Upper lobe of right lung (tissue), 1 donor: ENCODE measurements at regions not wholly inside any gene's neighbourhood (a gene's known extent, or its start where the extent isn't known, plus 50 kb on each side); places are given as distances from the start of the nearest gene placed in this dataset.

Source experiments
- ATAC-seq: fragments of 200-7000 bp; cut with Tn5 transposase; one replicate; pipeline ENCODE4 v1.9.1; 2020; ENCODE audit warnings: mild to moderate bottlenecking, moderate library complexity
- DNase-seq: peaks from one replicate; pipeline ENCODE4 v3.0.0-alpha.2; 2020
- H3K27ac ChIP-seq: fragments of 200-600 bp; one replicate; pipeline ENCODE4 v1.8.0; 2022
- H3K27me3 ChIP-seq: fragments of 200-600 bp; one replicate; pipeline ENCODE4 v1.8.0; 2022; ENCODE audit warnings: mild to moderate bottlenecking
- H3K36me3 ChIP-seq: fragments of 200-600 bp; one replicate; pipeline ENCODE4 v1.8.0; 2022
- H3K4me1 ChIP-seq: fragments of 200-600 bp; one replicate; pipeline ENCODE4 v1.8.0; 2022
- H3K4me3 ChIP-seq: fragments of 200-600 bp; one replicate; pipeline ENCODE4 v1.8.0; 2022; ENCODE audit warnings: mild to moderate bottlenecking
- H3K9me3 ChIP-seq: fragments of 200-600 bp; one replicate; pipeline ENCODE4 v1.8.0; 2022
- CTCF ChIP-seq: fragments of 200-600 bp; IDR thresholded peaks from one replicate; pipeline ENCODE4 v1.8.0; 2022; ENCODE audit warnings: antibody characterized with exemption
- intact Hi-C: fragments of 100-400 bp; cut with DNase I; formaldehyde crosslinking; loops from one replicate; pipeline ENCODE4 v1.11.0; 2022
- donor health status: DM: no; HTN: yes; CAD: no; lungs with severe emphysema.

- ATAC-seq (no peak), DNase-seq (no peak)
- Histone ChIP-seq H3K4me3 (no peak overlapping the region), H3K4me1 (no peaks in the 10 kb centered on the region), H3K9me3 (no peaks in the 10 kb centered on the region), H3K27me3 (no peaks in the 10 kb centered on the region), H3K36me3 (no peaks in the 10 kb centered on the region), H3K27ac (no peak overlapping the region)
- intact Hi-C loops = no loop called here
- TF ChIP-seq CTCF = no peak
Measured at GRCh38 chr18:41829647-41830516, 125.2 kb upstream of the PIK3C3 start.

GRCh38 chr18:41828137-41828536 lies 126.9 kb upstream of the PIK3C3 start:
- no peaks in the 10 kb centered on the region for H3K4me1 ChIP-seq
- DNase-seq (no peak), ATAC-seq (no peak)
- no peaks in the 10 kb centered on the region for H3K36me3 ChIP-seq
- TF ChIP-seq CTCF = no peak
- no peak overlapping the region for H3K4me3 ChIP-seq
- intact Hi-C loops = no loop called here
- no peak overlapping the region for H3K27ac ChIP-seq
- no peaks in the 10 kb centered on the region for H3K9me3 ChIP-seq
- no peaks in the 10 kb centered on the region for H3K27me3 ChIP-seq

- H3K4me1 ChIP-seq = no peaks in the 10 kb centered on the region
- ATAC-seq (no peak), DNase-seq (no peak)
- no peak for TF ChIP-seq CTCF
- no peaks in the 10 kb centered on the region for H3K9me3 ChIP-seq
- no peak overlapping the region for H3K4me3 ChIP-seq
- H3K36me3 ChIP-seq = no peaks in the 10 kb centered on the region
- no peak overlapping the region for H3K27ac ChIP-seq
- intact Hi-C loops = no loop called here
- H3K27me3 ChIP-seq = no peaks in the 10 kb centered on the region
Measured at GRCh38 chr18:41820784-41821183, 134.2 kb upstream of the PIK3C3 start.

GRCh38 chr18:41818381-41819355 lies 136.4 kb upstream of the PIK3C3 start:
- Histone ChIP-seq H3K27ac (no peak overlapping the region), H3K9me3 (no peaks in the 10 kb centered on the region), H3K4me3 (no peak overlapping the region), H3K36me3 (no peaks in the 10 kb centered on the region), H3K27me3 (no peaks in the 10 kb centered on the region), H3K4me1 (no peaks in the 10 kb centered on the region)
- intact Hi-C loops = no loop called here
- ATAC-seq = no peak
- TF ChIP-seq CTCF = no peak
- DNase-seq = no peak

- H3K27ac ChIP-seq = no peak overlapping the region
- H3K36me3 ChIP-seq = no peaks in the 10 kb centered on the region
- H3K4me1 ChIP-seq = no peaks in the 10 kb centered on the region
- TF ChIP-seq CTCF = no peak
- no peak for ATAC-seq
- no peaks in the 10 kb centered on the region for H3K9me3 ChIP-seq
- no peak for DNase-seq
- intact Hi-C loops = no loop called here
- H3K27me3 ChIP-seq = no peaks in the 10 kb centered on the region
- H3K4me3 ChIP-seq = no peak overlapping the region
Measured at GRCh38 chr18:41814651-41815050, 140.4 kb upstream of the PIK3C3 start.
